Right cardiac atrium (tissue), 5 donors: ENCODE measurements at regions not wholly inside any gene's neighbourhood (a gene's known extent, or its start where the extent isn't known, plus 50 kb on each side); places are given as distances from the start of the nearest gene placed in this dataset.
"Not testable (repeated sequence)": the region's sequence is repeated elsewhere in the genome, so short reads cannot be mapped to it uniquely, and the experiment has no call there.

Experiments used
- ATAC-seq, 2 donors: fragments of 200-7000 bp; cut with Tn5 transposase; one replicate each; pipeline versions ENCODE4 v1.8.0 to v1.9.1; 2020; ENCODE audit warnings: moderate library complexity in 2 of 2, mild to moderate bottlenecking in 1 of 2
- DNase-seq, 3 donors: peaks; one replicate each; pipeline ENCODE4 v3.0.0-alpha.2; 2020
- H3K27ac ChIP-seq: one replicate; pipeline ENCODE4 v1.5.1; 2013; ENCODE audit warnings: mild to moderate bottlenecking, low read length, control low read depth, moderate library complexity
- H3K27me3 ChIP-seq: one replicate; pipeline ENCODE4 v1.6.1; 2013; ENCODE audit not compliant: control insufficient read depth, insufficient read depth
- H3K4me1 ChIP-seq: one replicate; pipeline ENCODE4 v1.6.1; 2013; ENCODE audit warnings: low read length; ENCODE audit not compliant: control insufficient read depth, insufficient read depth
- H3K4me3 ChIP-seq: one replicate; pipeline ENCODE4 v1.5.1; 2013; ENCODE audit warnings: low read length, control low read depth
- H3K9me3 ChIP-seq: one replicate; pipeline ENCODE4 v1.6.1; 2013; ENCODE audit warnings: low read length; ENCODE audit not compliant: control insufficient read depth
- WGBS: extraction: QIAGEN DNeasy Blood & Tissue Kit; methylation state at CpG from one replicate; pipeline ENCODE4 v1.1.7; 2013; 5-methylcytosine and 5-hydroxymethylcytosine counted together
- intact Hi-C, 4 donors: fragments of 100-400 bp; cut with DNase I; formaldehyde crosslinking; loops; one replicate each; pipeline versions ENCODE4 v1.11.0 to v1.14.0; 2022 to 2023
- donor health status: healthy with polysubstance abuse.
- donor health status: DM: no; HTN: yes; CAD: no.
- donor health status: DM: no; HTN: no; CAD: no.
- donor health status: DM: no; HTN: yes; CAD: no; lungs with severe emphysema.
- donor health status: DM: yes; HTN: yes; CAD: no.

- Histone ChIP-seq H3K27ac (no peak overlapping the region), H3K9me3 (no peaks in the 10 kb centered on the region), H3K4me1 (no peaks in the 10 kb centered on the region), H3K27me3 (no peaks in the 10 kb centered on the region), H3K4me3 (no peak overlapping the region)
- 84% methylated on average over 2 of the region's 2 CpGs for WGBS
- DNase-seq, result no peak
- no peak for ATAC-seq
- intact Hi-C loops, result no loop called here
Measured at GRCh38 chr1:103469801-103470200, 55.7 kb upstream of the RNPC3 start.

GRCh38 chr1:103467100-103467499 lies 58.4 kb upstream of the RNPC3 start:
- no peaks in the 10 kb centered on the region for H3K4me1 ChIP-seq
- WGBS, result 80% methylated on average over 3 of the region's 3 CpGs

DNA sequence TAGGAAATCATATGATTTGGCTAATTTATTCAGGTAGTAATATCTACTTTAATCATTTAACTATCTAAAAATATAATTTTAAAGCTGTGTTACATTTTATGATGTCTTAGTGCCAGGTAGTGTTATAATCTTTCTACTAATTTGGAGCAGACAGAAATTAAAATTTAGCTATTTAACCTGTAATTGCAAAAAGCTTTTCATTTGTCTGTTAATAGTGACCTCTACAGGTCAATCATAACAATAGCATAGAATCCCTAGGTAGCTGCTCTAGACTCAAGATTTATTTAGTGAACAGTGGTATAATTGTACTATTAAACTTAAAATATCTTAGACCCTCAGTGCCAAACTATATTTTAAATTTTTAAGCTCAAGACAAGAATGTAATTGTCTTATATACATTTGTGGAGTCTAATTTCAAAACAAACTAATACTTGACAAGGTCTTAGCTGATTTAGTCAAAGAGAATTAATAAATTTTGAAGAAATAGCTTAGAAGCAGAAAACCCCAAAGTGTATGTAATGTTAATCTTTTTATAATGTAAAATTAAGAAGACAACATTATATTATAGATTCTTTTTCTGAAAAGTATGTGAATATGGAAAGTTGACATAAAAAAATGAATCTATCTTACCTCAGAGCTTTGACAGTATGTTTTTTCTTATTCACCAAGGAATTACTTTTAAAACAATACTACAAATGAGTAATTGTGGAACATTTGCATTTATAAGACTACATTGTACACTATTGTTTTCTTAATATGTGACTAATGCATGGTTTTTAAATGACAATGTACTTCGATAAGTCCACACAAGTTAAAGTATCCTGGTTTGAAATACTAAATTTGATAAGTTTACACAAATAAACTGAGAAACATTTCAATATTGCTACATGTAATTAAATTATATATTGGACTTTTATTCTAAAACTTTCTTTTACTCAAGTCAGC lies 64.1 kb upstream of the RNPC3 start:
- ATAC-seq (no peak), DNase-seq (no peak)
- WGBS, result 89% methylated on average over 1 of the region's 1 CpG
- Histone ChIP-seq H3K27ac (no peak overlapping the region), H3K27me3 (no peaks in the 10 kb centered on the region), H3K4me1 (no peaks in the 10 kb centered on the region), H3K4me3 (no peak overlapping the region), H3K9me3 (no peaks in the 10 kb centered on the region)
- intact Hi-C loops, result no loop called here

More at GRCh38 chr1:103467100-103467499, 58.4 kb upstream of the RNPC3 start:
- Histone ChIP-seq H3K27ac (no peak overlapping the region), H3K9me3 (no peaks in the 10 kb centered on the region), H3K4me3 (no peak overlapping the region), H3K27me3 (no peaks in the 10 kb centered on the region)
- intact Hi-C loops, result no loop called here
- DNase-seq, result no peak
- no peak for ATAC-seq

DNA sequence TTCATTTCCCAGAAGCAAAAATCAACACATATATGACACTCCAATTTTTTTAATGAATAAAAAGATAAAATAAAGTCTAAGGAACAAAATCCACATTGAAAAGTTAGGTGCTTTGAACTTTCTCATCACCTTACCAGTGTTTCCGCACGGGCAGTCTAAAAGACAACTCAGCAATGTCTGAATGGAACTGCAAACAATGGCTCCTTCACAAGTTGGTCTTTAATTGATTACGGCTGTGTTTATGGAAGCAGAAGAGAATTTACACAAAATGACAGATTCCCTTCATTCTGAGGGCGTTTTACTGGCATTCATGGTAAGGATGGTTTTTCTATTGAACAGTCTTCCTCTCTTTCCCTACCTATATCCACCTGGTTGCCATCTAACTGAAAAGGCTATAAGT lies 65.0 kb upstream of the RNPC3 start:
- ATAC-seq, result no peak
- H3K27ac ChIP-seq, result no peak overlapping the region
- no peaks in the 10 kb centered on the region for H3K27me3 ChIP-seq
- no peak overlapping the region for H3K4me3 ChIP-seq
- intact Hi-C loops, result no loop called here
- H3K9me3 ChIP-seq, result no peaks in the 10 kb centered on the region
- H3K4me1 ChIP-seq, result no peaks in the 10 kb centered on the region
- 77% methylated on average over 4 of the region's 4 CpGs for WGBS
- DNase-seq, result no peak

GRCh38 chr1:103459346-103459745 lies 66.2 kb upstream of the RNPC3 start:
- WGBS, result 33% methylated on average over 3 of the region's 3 CpGs
- intact Hi-C loops, result no loop called here
- Histone ChIP-seq H3K27me3 (no peaks in the 10 kb centered on the region), H3K9me3 (no peaks in the 10 kb centered on the region), H3K27ac (no peak overlapping the region), H3K4me3 (no peak overlapping the region), H3K4me1 (no peaks in the 10 kb centered on the region)
- peak in 1 of 2 donors; percentile 40 for ATAC-seq
- no peak for DNase-seq

- H3K27ac ChIP-seq, result no peak overlapping the region
- H3K27me3 ChIP-seq, result no peaks in the 10 kb centered on the region
- no peaks in the 10 kb centered on the region for H3K9me3 ChIP-seq
- intact Hi-C loops, result no loop called here
- no peak overlapping the region for H3K4me3 ChIP-seq
- ATAC-seq (no peak), DNase-seq (no peak)
- 85% methylated on average over 7 of the region's 7 CpGs for WGBS
- no peaks in the 10 kb centered on the region for H3K4me1 ChIP-seq
Measured at GRCh38 chr1:103457886-103458455, 67.5 kb upstream of the RNPC3 start.

DNA sequence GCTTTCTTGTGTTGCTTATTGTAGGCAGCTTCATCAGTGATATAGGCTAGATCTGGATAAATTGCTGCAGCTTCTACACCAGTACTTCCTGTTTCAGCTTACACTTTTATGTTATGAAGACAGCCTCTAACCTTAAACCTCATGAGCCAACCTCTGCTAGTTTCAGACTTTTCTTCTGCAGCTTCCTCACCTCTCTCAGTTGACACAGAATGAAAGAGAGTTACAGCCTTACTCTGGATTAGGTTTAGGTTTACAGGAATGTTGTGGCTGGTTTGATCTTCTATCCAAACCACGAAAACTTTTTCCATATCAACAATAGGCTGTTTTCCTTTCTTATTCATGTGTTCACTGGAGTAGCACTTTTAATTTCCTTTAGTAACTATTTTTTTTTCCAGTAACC lies 76.9 kb upstream of the RNPC3 start:
- 70% methylated on average over 1 of the region's 1 CpG for WGBS
- DNase-seq (no peak), ATAC-seq (no peak)
- Histone ChIP-seq H3K27me3 (no peaks in the 10 kb centered on the region), H3K4me1 (no peaks in the 10 kb centered on the region), H3K4me3 (no peak overlapping the region), H3K27ac (no peak overlapping the region), H3K9me3 (no peaks in the 10 kb centered on the region)
- intact Hi-C loops, result no loop called here

DNA sequence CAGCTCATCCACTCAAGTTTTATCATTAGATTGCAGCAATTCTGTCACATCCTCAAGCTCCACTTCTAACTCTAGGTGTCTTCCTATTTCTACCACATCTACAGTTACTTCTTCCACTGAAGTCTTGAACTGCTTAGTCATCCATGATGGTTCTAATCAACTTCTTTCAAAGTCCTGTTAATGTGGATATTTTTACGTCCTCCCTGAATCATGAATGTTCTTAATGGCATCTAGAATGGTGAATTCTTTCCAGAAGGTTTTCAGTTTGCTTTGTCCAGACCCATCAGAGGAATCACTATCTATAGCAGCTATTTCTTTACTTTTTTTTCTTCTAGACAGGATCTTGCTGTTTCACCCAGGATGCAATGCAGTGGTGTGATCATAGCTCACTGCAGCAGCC lies 78.0 kb upstream of the RNPC3 start:
- WGBS, result 81% methylated on average over 1 of the region's 1 CpG
- Histone ChIP-seq H3K4me1 (no peaks in the 10 kb centered on the region), H3K9me3 (no peaks in the 10 kb centered on the region), H3K27me3 (no peaks in the 10 kb centered on the region), H3K27ac (no peak overlapping the region), H3K4me3 (no peak overlapping the region)
- ATAC-seq, result no peak
- intact Hi-C loops, result no loop called here
- no peak for DNase-seq

- Histone ChIP-seq H3K4me3 (no peak overlapping the region), H3K27ac (no peak overlapping the region), H3K9me3 (no peaks in the 10 kb centered on the region), H3K4me1 (no peaks in the 10 kb centered on the region), H3K27me3 (no peaks in the 10 kb centered on the region)
- intact Hi-C loops, result no loop called here
- DNase-seq, result no peak
- WGBS, result 61% methylated on average over 3 of the region's 3 CpGs
- ATAC-seq, result no peak
Measured at GRCh38 chr1:103441342-103441741, 84.2 kb upstream of the RNPC3 start.

- H3K4me1 ChIP-seq, ATAC-seq: not testable (repeated sequence)
- 57% methylated on average over 4 of the region's 4 CpGs for WGBS
Measured at GRCh38 chr1:103436568-103437100, 88.9 kb upstream of the RNPC3 start.

DNA sequence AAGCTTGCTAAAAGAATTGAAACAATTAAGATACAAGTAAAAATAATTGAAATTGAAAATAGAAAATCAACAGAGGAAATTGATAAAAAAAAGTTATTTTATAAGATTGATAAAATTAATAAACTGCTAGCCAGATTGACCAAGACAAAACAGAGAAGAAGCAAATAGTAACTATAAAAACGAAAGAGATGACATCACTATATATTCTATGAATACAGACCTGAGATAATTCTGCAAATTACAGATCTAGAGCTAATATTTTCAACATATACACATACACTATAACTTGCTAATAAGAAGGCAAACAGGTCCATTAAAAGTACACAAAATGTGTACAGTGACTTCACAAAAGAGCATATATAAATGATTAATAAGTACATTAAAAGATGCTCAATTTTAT lies 90.1 kb upstream of the RNPC3 start:
- H3K9me3 ChIP-seq, result no peaks in the 10 kb centered on the region
- no peak overlapping the region for H3K4me3 ChIP-seq
- no peak overlapping the region for H3K27ac ChIP-seq
- no peaks in the 10 kb centered on the region for H3K27me3 ChIP-seq
- intact Hi-C loops, result no loop called here
- ATAC-seq (no peak), DNase-seq (no peak)
- H3K4me1 ChIP-seq, result no peaks in the 10 kb centered on the region
- 63% methylated on average over 1 of the region's 1 CpG for WGBS

More at GRCh38 chr1:103436568-103437100, 88.9 kb upstream of the RNPC3 start:
- intact Hi-C loops, H3K9me3 ChIP-seq, H3K4me3 ChIP-seq, H3K27ac ChIP-seq, H3K27me3 ChIP-seq, DNase-seq: not testable (repeated sequence)
